ENCODE measurements at regions not wholly inside any gene's neighbourhood (a gene's known extent, or its start where the extent isn't known, plus 50 kb on each side); places are given as distances from the start of the nearest gene placed in this dataset.

GRCh38 chr5:68352166-68352565, 136.6 kb downstream of the PIK3R1 start:
- TF ChIP-seq CTCF (IDR thresholded peaks at IDR 0.05) = no peak
- TF ChIP-seq POLR2A (IDR thresholded peaks at IDR 0.05) = no peak

All from transverse colon (tissue), 3 donors.